NB4 (cell line): ENCODE measurements at regions not wholly inside any gene's neighbourhood (a gene's known extent, or its start where the extent isn't known, plus 50 kb on each side); places are given as distances from the start of the nearest gene placed in this dataset.

Experiments
- CTCF ChIP-seq: IDR thresholded peaks from one replicate; pipeline ENCODE4 v1.5.1; 2012; ENCODE audit warnings: low read depth, low read length
- MAX ChIP-seq: IDR thresholded peaks from 2 replicates; pipeline ENCODE4 v1.6.1; 2011; ENCODE audit warnings: low read depth, low read length
- MYC ChIP-seq: IDR thresholded peaks from 2 replicates; pipeline ENCODE4 v1.6.1; 2011; ENCODE audit warnings: low read depth, low read length
- POLR2A ChIP-seq: IDR thresholded peaks from 2 replicates; pipeline ENCODE4 v1.6.1; 2011; ENCODE audit warnings: mild to moderate bottlenecking; ENCODE audit not compliant: insufficient read length; ENCODE audit errors: extremely low read depth

- no peak for TF ChIP-seq MAX
- TF ChIP-seq POLR2A = no peak
- TF ChIP-seq CTCF = no peak
- TF ChIP-seq MYC = no peak
These were observed 240.2 kb downstream of the SIPA1L2 start for GRCh38 chr1:232389744-232390143.
